Upper lobe of left lung (tissue), 6 donors: ENCODE measurements at regions not wholly inside any gene's neighbourhood (a gene's known extent, or its start where the extent isn't known, plus 50 kb on each side); places are given as distances from the start of the nearest gene placed in this dataset.

Experiments used
- ATAC-seq, 2 donors: fragments of 200-7000 bp; cut with Tn5 transposase; one replicate each; pipeline ENCODE4 v1.9.1; 2022; ENCODE audit warnings: mild to moderate bottlenecking in 2 of 2, moderate library complexity in 2 of 2; ENCODE audit not compliant: low FRiP score in 2 of 2
- DNase-seq, 2 donors: peaks; one replicate each; pipeline ENCODE4 v3.0.0-alpha.2; 2019 to 2020
- H3K27ac ChIP-seq, 4 donors: fragments of 200-600 bp; sonication (generic); one replicate each; pipeline ENCODE4 v1.5.1; 2016 to 2019
- H3K27me3 ChIP-seq, 4 donors: fragments of 200-600 bp; sonication (generic); one replicate each; pipeline ENCODE4 v1.5.1; 2017 to 2019
- H3K36me3 ChIP-seq, 4 donors: fragments of 200-600 bp; sonication (generic); one replicate each; pipeline ENCODE4 v1.5.1; 2016 to 2019
- H3K4me1 ChIP-seq, 4 donors: fragments of 200-600 bp; sonication (generic); one replicate each; pipeline ENCODE4 v1.5.1; 2018 to 2019
- H3K4me3 ChIP-seq, 4 donors: fragments of 200-600 bp; sonication (generic); one replicate each; pipeline ENCODE4 v1.5.1; 2017 to 2019; ENCODE audit warnings: mild to moderate bottlenecking in 2 of 4, moderate library complexity in 1 of 4
- H3K9me3 ChIP-seq, 4 donors: fragments of 200-600 bp; sonication (generic); one replicate each; pipeline ENCODE4 v1.5.1; 2018 to 2019
- CTCF ChIP-seq, 6 experiments: fragments of 450-650 bp in 4 of 6; fragments of 200-600 bp in 2 of 6; sonication (generic) in 2 of 6; IDR thresholded peaks; one replicate each; pipeline ENCODE4 v1.5.1; 2016 to 2019; ENCODE audit warnings: antibody characterized with exemption in 6 of 6
- EP300 ChIP-seq, 4 donors: sonication (generic); formaldehyde crosslinking; IDR thresholded peaks; one replicate each; pipeline ENCODE4 v1.5.1; 2017; ENCODE audit warnings: antibody characterized with exemption in 4 of 4, control low read depth in 2 of 4
- POLR2A ChIP-seq, 4 donors: fragments of 450-650 bp; IDR thresholded peaks; one replicate each; pipeline ENCODE4 v1.5.1; 2016 to 2017; ENCODE audit warnings: antibody characterized with exemption in 4 of 4, mild to moderate bottlenecking in 2 of 4
- POLR2AphosphoS5 ChIP-seq, 2 donors: sonication (generic); formaldehyde crosslinking; IDR thresholded peaks; one replicate each; pipeline ENCODE4 v1.5.1; 2017; ENCODE audit warnings: antibody characterized with exemption in 2 of 2
- WGBS, 2 donors: methylation state at CpG; one replicate each; pipeline ENCODE4 v1.1.5; 2017 to 2018; 5-methylcytosine and 5-hydroxymethylcytosine counted together
- donor health status: DM: no; HTN: no; CAD: no; lungs with moderate emphysema.
- donor health status: DM: no; HTN: yes; CAD: no; lungs with severe emphysema.

- no peak for ATAC-seq
- H3K36me3 ChIP-seq = no peaks in the 10 kb centered on the region
- H3K4me1 ChIP-seq = peaks cover 0 to 6% (median 3%) of the 10 kb centered on the region in 4 donors
- no peak overlapping the region for H3K27ac ChIP-seq
- 77 to 92% methylated on average over 5 of the region's 5 CpGs for WGBS, 2 donors
- no peaks in the 10 kb centered on the region for H3K9me3 ChIP-seq
- H3K4me3 ChIP-seq = no peak overlapping the region
- TF ChIP-seq POLR2AphosphoS5 (IDR thresholded peaks at IDR 0.05) (no peak), EP300 (IDR thresholded peaks at IDR 0.05) (no peak)
- H3K27me3 ChIP-seq = peaks cover 0 to 4% (median 0%) of the 10 kb centered on the region in 4 donors
- no peak for DNase-seq
Measured at GRCh38 chr11:31869986-31870385, 58.9 kb upstream of the PAX6 start.

- H3K27ac ChIP-seq = no peak overlapping the region
- no peak overlapping the region for H3K4me3 ChIP-seq
- ATAC-seq (no peak), DNase-seq (no peak)
- no peaks in the 10 kb centered on the region for H3K36me3 ChIP-seq
- TF ChIP-seq EP300 (IDR thresholded peaks at IDR 0.05) (no peak), CTCF (IDR thresholded peaks at IDR 0.05) (no peak), POLR2AphosphoS5 (IDR thresholded peaks at IDR 0.05) (no peak), POLR2A (IDR thresholded peaks at IDR 0.05) (no peak)
- 73 to 75% methylated on average over 12 of the region's 12 CpGs for WGBS, 2 donors
- H3K9me3 ChIP-seq = no peaks in the 10 kb centered on the region
- peaks cover 0 to 1% (median 0%) of the 10 kb centered on the region in 4 donors for H3K4me1 ChIP-seq
- H3K27me3 ChIP-seq = no peaks in the 10 kb centered on the region
Measured at GRCh38 chr11:31865606-31866300, 54.6 kb upstream of the PAX6 start.

- no peaks in the 10 kb centered on the region for H3K27me3 ChIP-seq
- H3K4me1 ChIP-seq = no peaks in the 10 kb centered on the region
- DNase-seq = no peak
- no peak overlapping the region for H3K27ac ChIP-seq
- no peaks in the 10 kb centered on the region for H3K9me3 ChIP-seq
- ATAC-seq = no peak
- TF ChIP-seq CTCF (IDR thresholded peaks at IDR 0.05) = no peak
- no peak for TF ChIP-seq POLR2AphosphoS5 (IDR thresholded peaks at IDR 0.05)
- H3K36me3 ChIP-seq = no peaks in the 10 kb centered on the region
- H3K4me3 ChIP-seq = no peak overlapping the region
- 72 to 76% methylated on average over 7 of the region's 7 CpGs for WGBS, 2 donors
Measured at GRCh38 chr11:31863170-31863832, 52.2 kb upstream of the PAX6 start.

GRCh38 chr11:31861011-31861410 is 49.9 kb upstream of the PAX6 start:
- no peak for DNase-seq
- ATAC-seq = no peak
- Histone ChIP-seq H3K4me3 (no peak overlapping the region), H3K9me3 (no peaks in the 10 kb centered on the region), H3K27me3 (no peaks in the 10 kb centered on the region), H3K4me1 (no peaks in the 10 kb centered on the region), H3K36me3 (no peaks in the 10 kb centered on the region), H3K27ac (no peak overlapping the region)
- WGBS, 2 donors = 86 to 96% methylated on average over 3 of the region's 3 CpGs
- no peak for TF ChIP-seq EP300 (IDR thresholded peaks at IDR 0.05)
- TF ChIP-seq CTCF (IDR thresholded peaks at IDR 0.05) = no peak
- no peak for TF ChIP-seq POLR2A (IDR thresholded peaks at IDR 0.05)
- no peak for TF ChIP-seq POLR2AphosphoS5 (IDR thresholded peaks at IDR 0.05)
